ENCODE measurements at regions not wholly inside any gene's neighbourhood (a gene's known extent, or its start where the extent isn't known, plus 50 kb on each side); places are given as distances from the start of the nearest gene placed in this dataset.
"Not testable (repeated sequence)": the region's sequence is repeated elsewhere in the genome, so short reads cannot be mapped to it uniquely, and the experiment has no call there.

DNA sequence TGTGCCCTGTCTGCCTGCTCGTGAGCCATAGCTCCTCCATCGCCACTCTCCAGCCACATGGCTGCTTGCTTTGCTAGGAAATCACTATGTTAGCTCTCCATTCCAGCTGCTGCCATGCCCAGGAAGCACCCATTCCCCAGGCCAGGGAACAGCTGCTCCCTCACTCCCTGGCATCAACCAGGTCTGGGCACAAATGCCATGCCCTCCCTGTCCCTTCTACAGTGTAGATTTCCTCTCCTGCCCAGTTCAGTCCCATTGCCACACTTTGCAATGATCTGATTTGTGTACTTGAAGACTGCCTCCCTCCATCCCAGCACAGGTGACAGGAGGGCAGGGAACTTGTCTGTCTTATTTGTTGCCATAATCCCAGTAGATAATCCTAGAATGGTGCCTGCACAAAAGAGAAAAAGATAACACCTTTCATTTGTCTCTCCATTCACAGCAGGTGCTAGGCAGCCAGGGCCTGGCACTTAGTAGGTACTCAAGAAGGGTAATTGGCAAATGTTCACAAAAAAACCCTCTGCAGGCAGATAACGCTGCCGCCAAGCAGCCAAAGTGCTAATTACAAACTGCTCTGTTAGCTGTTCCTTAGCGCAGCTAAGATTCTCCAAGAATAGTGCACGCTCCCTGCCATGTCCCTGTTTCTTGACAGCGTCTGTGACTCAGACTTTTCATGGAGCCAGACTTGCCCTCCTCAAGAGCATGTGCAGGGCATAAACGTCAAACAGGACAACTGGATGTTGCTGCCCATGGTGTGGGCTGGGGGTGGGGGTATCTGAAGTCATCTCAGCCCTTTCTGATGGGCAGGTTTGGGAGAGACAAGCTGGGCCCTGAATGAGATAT, 69.1 kb downstream of the ARL6IP4 start:
- H3K4me1 Mint-ChIP-seq (ENCODE audit: low read depth in 2 of 2), result peaks cover 23 to 41% of the 10 kb centered on the region in 2 donors
- DNase-seq (ENCODE audit: low spot score), result no peak
- no peak overlapping the region for H3K4me3 Mint-ChIP-seq
- no peak for ATAC-seq
- H3K36me3 Mint-ChIP-seq, result no peaks in the 10 kb centered on the region
- no peaks in the 10 kb centered on the region for H3K27me3 Mint-ChIP-seq
- H3K9me3 Mint-ChIP-seq, result no peaks in the 10 kb centered on the region
- H3K27ac Mint-ChIP-seq, result no peak overlapping the region

DNA sequence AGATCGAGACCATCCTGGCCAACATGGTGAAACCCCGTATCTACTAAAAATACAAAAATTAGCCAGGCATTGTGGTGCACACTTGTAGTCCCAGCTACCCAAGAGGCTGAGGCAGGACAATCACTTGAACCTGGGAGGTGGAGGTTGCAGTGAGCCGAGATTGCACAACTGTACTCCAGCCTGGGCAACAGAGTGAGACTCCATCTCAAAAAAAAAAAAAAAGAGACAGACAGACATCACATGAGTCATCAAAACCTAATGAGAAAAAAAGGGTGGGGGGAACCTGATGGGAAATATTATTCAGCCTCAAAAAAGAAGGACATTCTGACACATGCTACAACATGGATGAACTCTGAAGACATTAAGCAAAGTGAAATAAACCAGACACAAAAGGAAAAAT, 67.4 kb downstream of the ARL6IP4 start:
- H3K27me3 Mint-ChIP-seq; H3K9me3 Mint-ChIP-seq; DNase-seq (ENCODE audit: low spot score); H3K4me3 Mint-ChIP-seq; H3K36me3 Mint-ChIP-seq; ATAC-seq: not testable (repeated sequence)
- H3K27ac Mint-ChIP-seq, result peak overlapping the region in 1 of 2 donors; percentile 11
- H3K4me1 Mint-ChIP-seq (ENCODE audit: low read depth in 2 of 2), result peaks cover 40 to 54% of the 10 kb centered on the region in 2 donors

DNA sequence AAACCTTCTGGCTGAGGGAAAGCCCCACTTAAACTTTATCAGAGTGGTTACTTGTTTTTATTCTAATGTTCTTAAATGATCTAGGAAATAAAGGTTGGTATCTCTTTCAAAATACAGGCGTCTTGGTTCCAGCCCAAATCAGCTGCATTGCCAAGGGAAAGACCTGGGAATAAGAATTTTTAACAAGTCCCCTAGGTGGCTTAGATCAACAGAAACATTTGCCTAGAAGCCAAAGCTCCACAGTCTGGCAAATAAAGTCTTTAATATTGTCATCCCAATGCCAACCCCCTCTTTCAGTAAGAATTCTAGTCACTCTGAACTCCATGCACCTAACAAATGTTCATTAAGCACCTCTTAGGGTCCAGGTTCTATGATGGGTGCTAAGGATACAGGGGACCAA, 66.8 kb downstream of the ARL6IP4 start:
- H3K27ac Mint-ChIP-seq, result peak overlapping the region in 1 of 2 donors; percentile 11
- H3K9me3 Mint-ChIP-seq, result no peaks in the 10 kb centered on the region
- H3K36me3 Mint-ChIP-seq, result no peaks in the 10 kb centered on the region
- no peak for ATAC-seq
- H3K4me1 Mint-ChIP-seq (ENCODE audit: low read depth in 2 of 2), result peaks cover 40 to 54% of the 10 kb centered on the region in 2 donors
- H3K4me3 Mint-ChIP-seq, result no peak overlapping the region
- no peaks in the 10 kb centered on the region for H3K27me3 Mint-ChIP-seq
- DNase-seq (ENCODE audit: low spot score), result peak; percentile 15

- DNase-seq (ENCODE audit: low spot score), result no peak
- Mint-ChIP-seq H3K4me1 (ENCODE audit: low read depth in 2 of 2) (peaks cover 36 to 55% of the 10 kb centered on the region in 2 donors), H3K4me3 (no peak overlapping the region), H3K27ac (no peak overlapping the region), H3K36me3 (no peaks in the 10 kb centered on the region), H3K9me3 (no peaks in the 10 kb centered on the region), H3K27me3 (no peaks in the 10 kb centered on the region)
- ATAC-seq, result no peak
Measured at GRCh38 chr12:123046431-123046830, 66.0 kb downstream of the ARL6IP4 start.

GRCh38 chr12:123045678-123046077, 65.2 kb downstream of the ARL6IP4 start:
- Mint-ChIP-seq H3K36me3 (no peaks in the 10 kb centered on the region), H3K27ac (no peak overlapping the region), H3K4me3 (no peak overlapping the region), H3K4me1 (ENCODE audit: low read depth in 2 of 2) (peaks cover 29 to 47% of the 10 kb centered on the region in 2 donors), H3K27me3 (no peaks in the 10 kb centered on the region), H3K9me3 (no peaks in the 10 kb centered on the region)
- ATAC-seq (no peak), DNase-seq (ENCODE audit: low spot score) (peak; percentile 1)

DNA sequence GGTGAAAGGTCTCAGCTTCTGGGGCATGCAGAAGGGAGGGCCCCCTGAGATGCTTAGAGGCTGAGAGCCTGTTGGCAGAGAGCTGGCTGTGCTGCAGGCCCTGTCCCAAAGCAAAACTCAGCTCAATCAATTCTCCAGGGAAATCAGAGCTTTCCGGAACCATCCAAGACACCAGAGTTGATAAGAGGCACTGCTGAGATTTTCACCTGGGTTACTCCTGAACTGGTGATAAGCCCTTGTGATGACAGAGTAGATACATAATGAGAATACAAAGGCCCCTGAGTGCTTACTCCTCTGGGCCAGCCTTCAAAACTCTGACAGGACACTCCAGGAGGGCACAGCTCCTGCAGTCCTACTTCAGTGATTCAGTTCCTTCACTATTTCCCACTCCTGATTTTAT, 63.9 kb downstream of the ARL6IP4 start:
- peak; percentile 48 for DNase-seq (ENCODE audit: low spot score)
- Mint-ChIP-seq H3K9me3 (no peaks in the 10 kb centered on the region), H3K27ac (peak overlapping the region in 1 of 2 donors; percentile 34), H3K36me3 (no peaks in the 10 kb centered on the region), H3K4me3 (no peak overlapping the region), H3K27me3 (no peaks in the 10 kb centered on the region), H3K4me1 (ENCODE audit: low read depth in 2 of 2) (peaks cover 28 to 41% of the 10 kb centered on the region in 2 donors)
- ATAC-seq, result no peak

- peak overlapping the region in 1 of 2 donors; percentile 68 for H3K27ac Mint-ChIP-seq
- peak; percentile 88 to 91 for ATAC-seq
- no peaks in the 10 kb centered on the region for H3K9me3 Mint-ChIP-seq
- H3K4me3 Mint-ChIP-seq, result no peak overlapping the region
- DNase-seq (ENCODE audit: low spot score), result peak; percentile 73
- no peaks in the 10 kb centered on the region for H3K36me3 Mint-ChIP-seq
- H3K4me1 Mint-ChIP-seq (ENCODE audit: low read depth in 2 of 2), result peaks cover 28 to 40% of the 10 kb centered on the region in 2 donors
- no peaks in the 10 kb centered on the region for H3K27me3 Mint-ChIP-seq
Measured at GRCh38 chr12:123043536-123044001, 63.1 kb downstream of the ARL6IP4 start.

GRCh38 chr12:123042833-123043232, 62.4 kb downstream of the ARL6IP4 start:
- H3K27me3 Mint-ChIP-seq, result no peaks in the 10 kb centered on the region
- no peak for ATAC-seq
- DNase-seq (ENCODE audit: low spot score), result no peak
- H3K4me1 Mint-ChIP-seq (ENCODE audit: low read depth in 2 of 2), result peaks cover 25 to 37% of the 10 kb centered on the region in 2 donors
- H3K27ac Mint-ChIP-seq, result peak overlapping the region in 1 of 2 donors; percentile 68
- no peaks in the 10 kb centered on the region for H3K36me3 Mint-ChIP-seq
- H3K4me3 Mint-ChIP-seq, result no peak overlapping the region
- H3K9me3 Mint-ChIP-seq, result no peaks in the 10 kb centered on the region

DNA sequence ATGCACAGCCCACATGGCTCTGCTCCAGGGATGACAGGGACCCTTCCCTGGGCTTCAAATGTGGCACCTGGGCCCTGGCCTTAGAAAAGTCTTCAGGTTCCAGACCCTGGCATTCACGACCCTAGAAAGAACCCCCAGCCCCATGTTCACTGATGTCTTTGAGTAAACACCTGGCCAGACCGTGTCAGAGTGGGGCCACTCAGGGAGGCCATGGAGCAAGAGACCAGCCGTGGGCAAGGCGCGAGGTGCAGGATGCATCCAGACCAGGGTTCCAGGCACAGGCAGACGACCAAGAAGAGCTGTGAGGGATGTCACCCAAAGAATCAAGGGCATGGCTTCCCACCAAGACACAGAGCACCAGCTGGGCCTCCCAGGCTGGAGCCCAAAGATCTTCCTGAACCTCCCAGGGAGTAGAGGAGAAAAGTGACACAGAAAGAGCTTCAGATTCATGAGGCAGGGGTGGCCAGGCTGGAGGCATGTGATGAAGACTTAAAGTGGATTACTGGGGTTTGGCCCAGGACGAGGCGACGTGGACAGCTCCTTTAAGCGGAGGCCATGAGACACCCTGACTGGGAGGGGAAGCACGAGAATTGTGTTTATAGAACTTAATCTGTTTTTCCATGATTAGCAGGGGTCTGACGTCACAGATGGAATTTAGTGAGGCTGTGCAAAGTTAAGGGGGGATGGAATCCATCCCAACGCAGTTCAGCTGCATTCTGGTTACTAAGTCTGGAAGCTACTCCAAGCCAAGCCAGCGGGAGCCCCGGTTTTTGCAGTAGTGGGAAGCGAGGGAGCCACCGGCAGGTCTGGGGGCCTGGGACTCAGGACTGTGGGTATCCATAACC, 61.6 kb downstream of the ARL6IP4 start:
- ATAC-seq (no peak), DNase-seq (ENCODE audit: low spot score) (peak; percentile 48)
- no peaks in the 10 kb centered on the region for H3K27me3 Mint-ChIP-seq
- H3K27ac Mint-ChIP-seq, result peak overlapping the region in 1 of 2 donors; percentile 26
- peaks cover 24 to 35% of the 10 kb centered on the region in 2 donors for H3K4me1 Mint-ChIP-seq (ENCODE audit: low read depth in 2 of 2)
- no peaks in the 10 kb centered on the region for H3K9me3 Mint-ChIP-seq
- no peak overlapping the region for H3K4me3 Mint-ChIP-seq
- H3K36me3 Mint-ChIP-seq, result no peaks in the 10 kb centered on the region

DNA sequence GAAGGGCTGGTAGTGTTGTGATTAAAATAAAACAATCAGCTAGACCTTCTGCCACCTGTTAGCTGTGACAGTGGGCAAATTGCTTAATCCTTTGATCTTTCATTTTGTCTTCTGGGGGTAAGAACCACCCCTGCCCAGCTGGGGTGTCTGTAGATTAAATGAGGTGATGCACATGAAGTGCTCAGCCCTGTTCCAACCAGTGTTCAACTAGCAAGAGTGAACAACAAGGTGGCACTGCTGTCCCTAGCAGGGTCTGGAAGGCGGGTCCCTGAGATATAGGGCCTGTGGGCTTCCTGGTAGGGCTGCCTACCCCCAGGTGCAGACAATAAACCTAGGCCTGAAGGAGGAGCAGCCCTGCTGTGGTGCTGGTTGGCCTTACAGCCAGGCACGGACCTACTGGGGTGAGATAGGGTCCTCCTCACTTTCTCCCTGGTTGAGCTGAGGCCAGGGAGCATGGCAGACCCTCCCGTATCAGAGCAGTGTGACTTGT, 60.6 kb downstream of the ARL6IP4 start:
- DNase-seq (ENCODE audit: low spot score), result no peak

GRCh38 chr12:123040106-123040505, 59.6 kb downstream of the ARL6IP4 start:
- Mint-ChIP-seq H3K27ac (no peak overlapping the region), H3K36me3 (no peaks in the 10 kb centered on the region), H3K4me3 (no peak overlapping the region), H3K27me3 (no peaks in the 10 kb centered on the region), H3K9me3 (no peaks in the 10 kb centered on the region), H3K4me1 (ENCODE audit: low read depth in 2 of 2) (peaks cover 21 to 26% of the 10 kb centered on the region in 2 donors)
- no peak for DNase-seq (ENCODE audit: low spot score)
- no peak for ATAC-seq

More for the DNA sequence above, 60.6 kb downstream of the ARL6IP4 start:
- H3K4me3 Mint-ChIP-seq, result no peak overlapping the region
- peaks cover 24 to 32% of the 10 kb centered on the region in 2 donors for H3K4me1 Mint-ChIP-seq (ENCODE audit: low read depth in 2 of 2)
- H3K36me3 Mint-ChIP-seq, result no peaks in the 10 kb centered on the region
- ATAC-seq, result no peak
- H3K27me3 Mint-ChIP-seq, result no peaks in the 10 kb centered on the region
- H3K27ac Mint-ChIP-seq, result no peak overlapping the region
- no peaks in the 10 kb centered on the region for H3K9me3 Mint-ChIP-seq

DNA sequence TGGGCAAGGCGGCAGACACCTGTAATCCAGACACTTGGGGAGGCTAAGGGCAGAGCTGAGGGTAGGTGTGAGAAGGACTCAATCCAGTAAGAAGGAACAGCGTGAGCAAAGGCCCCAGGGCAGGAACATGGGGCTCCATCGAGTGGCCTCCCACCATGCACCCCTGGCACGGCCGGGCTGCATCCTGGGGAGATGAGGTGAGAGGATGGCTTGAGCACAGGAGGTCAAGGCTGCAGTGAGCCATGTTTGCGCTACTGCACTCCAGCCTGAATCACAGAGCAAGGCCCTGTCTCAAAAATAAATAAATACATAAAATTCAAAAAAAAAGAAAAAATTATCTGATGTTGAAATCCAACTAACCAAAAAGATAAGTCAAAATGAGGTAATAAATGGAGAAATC, 58.5 kb downstream of the ARL6IP4 start:
- peaks cover 11 to 24% of the 10 kb centered on the region in 2 donors for H3K4me1 Mint-ChIP-seq (ENCODE audit: low read depth in 2 of 2)
- no peak for DNase-seq (ENCODE audit: low spot score)
- no peak for ATAC-seq
- peak overlapping the region in 1 of 2 donors; percentile 34 for H3K27ac Mint-ChIP-seq
- H3K36me3 Mint-ChIP-seq, result no peaks in the 10 kb centered on the region
- H3K4me3 Mint-ChIP-seq, result no peak overlapping the region
- H3K9me3 Mint-ChIP-seq, result no peaks in the 10 kb centered on the region
- no peaks in the 10 kb centered on the region for H3K27me3 Mint-ChIP-seq

- Mint-ChIP-seq H3K27me3 (no peaks in the 10 kb centered on the region), H3K4me1 (ENCODE audit: low read depth in 2 of 2) (peaks cover 11 to 25% of the 10 kb centered on the region in 2 donors), H3K4me3 (no peak overlapping the region), H3K27ac (peak overlapping the region in 1 of 2 donors; percentile 34), H3K36me3 (no peaks in the 10 kb centered on the region), H3K9me3 (no peaks in the 10 kb centered on the region)
- ATAC-seq (no peak), DNase-seq (ENCODE audit: low spot score) (no peak)
Measured at GRCh38 chr12:123038486-123038885, 58.0 kb downstream of the ARL6IP4 start.
